GM23338 (cell line): ENCODE measurements at regions not wholly inside any gene's neighbourhood (a gene's known extent, or its start where the extent isn't known, plus 50 kb on each side); places are given as distances from the start of the nearest gene placed in this dataset.
"Not testable (repeated sequence)": the region's sequence is repeated elsewhere in the genome, so short reads cannot be mapped to it uniquely, and the experiment has no call there.

Experiments used
- EZH2 ChIP-seq: fragments of 200-600 bp; sonication (generic); IDR thresholded peaks from one replicate; pipeline ENCODE4 v1.8.0; 2017; ENCODE audit warnings: antibody characterized with exemption, mild to moderate bottlenecking, low read depth; ENCODE audit not compliant: unreplicated experiment
- TF ChIP-seq, protein P1 (sequence below), 2 experiments: fragments of 200-600 bp in 1 of 2; sonication (generic) in 1 of 2; conservative IDR thresholded peaks; 2 replicates each; pipeline versions ENCODE4 v1.5.1 to v1.6.1; 2016 to 2017; ENCODE audit warnings: antibody characterized with exemption in 2 of 2, low read depth in 2 of 2, mild to moderate bottlenecking in 2 of 2, moderate library complexity in 1 of 2
- TF ChIP-seq, protein P2 (sequence below): IDR thresholded peaks from one replicate; pipeline ENCODE4 v1.6.1; 2018; ENCODE audit warnings: antibody characterized with exemption; ENCODE audit not compliant: unreplicated experiment

DNA sequence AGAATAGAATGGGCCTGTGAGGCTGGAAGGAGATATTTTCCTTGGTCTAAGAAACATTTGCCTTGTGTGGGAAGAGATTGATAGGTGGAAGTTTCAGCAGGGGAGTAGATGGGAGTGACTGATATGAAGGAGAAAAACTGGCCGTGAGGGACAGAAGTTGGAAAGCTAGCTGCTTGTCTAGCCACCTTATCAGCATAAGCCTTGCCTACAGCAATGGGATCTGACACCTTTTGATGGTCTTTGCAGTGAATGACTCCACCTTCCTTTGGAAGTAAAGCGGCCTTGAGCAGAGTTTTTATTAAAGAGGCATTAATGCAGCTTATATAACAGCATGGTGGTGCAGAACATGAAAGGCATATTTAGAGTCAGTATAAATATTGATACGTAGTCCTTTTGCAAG lies 120.1 kb upstream of the INTU start:
- TF ChIP-seq, protein P1, sequence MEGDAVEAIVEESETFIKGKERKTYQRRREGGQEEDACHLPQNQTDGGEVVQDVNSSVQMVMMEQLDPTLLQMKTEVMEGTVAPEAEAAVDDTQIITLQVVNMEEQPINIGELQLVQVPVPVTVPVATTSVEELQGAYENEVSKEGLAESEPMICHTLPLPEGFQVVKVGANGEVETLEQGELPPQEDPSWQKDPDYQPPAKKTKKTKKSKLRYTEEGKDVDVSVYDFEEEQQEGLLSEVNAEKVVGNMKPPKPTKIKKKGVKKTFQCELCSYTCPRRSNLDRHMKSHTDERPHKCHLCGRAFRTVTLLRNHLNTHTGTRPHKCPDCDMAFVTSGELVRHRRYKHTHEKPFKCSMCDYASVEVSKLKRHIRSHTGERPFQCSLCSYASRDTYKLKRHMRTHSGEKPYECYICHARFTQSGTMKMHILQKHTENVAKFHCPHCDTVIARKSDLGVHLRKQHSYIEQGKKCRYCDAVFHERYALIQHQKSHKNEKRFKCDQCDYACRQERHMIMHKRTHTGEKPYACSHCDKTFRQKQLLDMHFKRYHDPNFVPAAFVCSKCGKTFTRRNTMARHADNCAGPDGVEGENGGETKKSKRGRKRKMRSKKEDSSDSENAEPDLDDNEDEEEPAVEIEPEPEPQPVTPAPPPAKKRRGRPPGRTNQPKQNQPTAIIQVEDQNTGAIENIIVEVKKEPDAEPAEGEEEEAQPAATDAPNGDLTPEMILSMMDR (conservative IDR thresholded peaks at IDR 0.05; ENCODE audit: low read depth in 2 of 2): not testable (repeated sequence)
- TF ChIP-seq EZH2: not testable (repeated sequence)
- TF ChIP-seq, protein P2, sequence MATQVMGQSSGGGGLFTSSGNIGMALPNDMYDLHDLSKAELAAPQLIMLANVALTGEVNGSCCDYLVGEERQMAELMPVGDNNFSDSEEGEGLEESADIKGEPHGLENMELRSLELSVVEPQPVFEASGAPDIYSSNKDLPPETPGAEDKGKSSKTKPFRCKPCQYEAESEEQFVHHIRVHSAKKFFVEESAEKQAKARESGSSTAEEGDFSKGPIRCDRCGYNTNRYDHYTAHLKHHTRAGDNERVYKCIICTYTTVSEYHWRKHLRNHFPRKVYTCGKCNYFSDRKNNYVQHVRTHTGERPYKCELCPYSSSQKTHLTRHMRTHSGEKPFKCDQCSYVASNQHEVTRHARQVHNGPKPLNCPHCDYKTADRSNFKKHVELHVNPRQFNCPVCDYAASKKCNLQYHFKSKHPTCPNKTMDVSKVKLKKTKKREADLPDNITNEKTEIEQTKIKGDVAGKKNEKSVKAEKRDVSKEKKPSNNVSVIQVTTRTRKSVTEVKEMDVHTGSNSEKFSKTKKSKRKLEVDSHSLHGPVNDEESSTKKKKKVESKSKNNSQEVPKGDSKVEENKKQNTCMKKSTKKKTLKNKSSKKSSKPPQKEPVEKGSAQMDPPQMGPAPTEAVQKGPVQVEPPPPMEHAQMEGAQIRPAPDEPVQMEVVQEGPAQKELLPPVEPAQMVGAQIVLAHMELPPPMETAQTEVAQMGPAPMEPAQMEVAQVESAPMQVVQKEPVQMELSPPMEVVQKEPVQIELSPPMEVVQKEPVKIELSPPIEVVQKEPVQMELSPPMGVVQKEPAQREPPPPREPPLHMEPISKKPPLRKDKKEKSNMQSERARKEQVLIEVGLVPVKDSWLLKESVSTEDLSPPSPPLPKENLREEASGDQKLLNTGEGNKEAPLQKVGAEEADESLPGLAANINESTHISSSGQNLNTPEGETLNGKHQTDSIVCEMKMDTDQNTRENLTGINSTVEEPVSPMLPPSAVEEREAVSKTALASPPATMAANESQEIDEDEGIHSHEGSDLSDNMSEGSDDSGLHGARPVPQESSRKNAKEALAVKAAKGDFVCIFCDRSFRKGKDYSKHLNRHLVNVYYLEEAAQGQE: not testable (repeated sequence)
